MM.1S (cell line): ENCODE measurements at regions not wholly inside any gene's neighbourhood (a gene's known extent, or its start where the extent isn't known, plus 50 kb on each side); places are given as distances from the start of the nearest gene placed in this dataset.

Experiments used
- DNase-seq: peaks from one replicate; pipeline ENCODE4 v3.0.0-alpha.2; 2015
- H2AFZ ChIP-seq: fragments of 300-600 bp; sonication (generic); 2 replicates; pipeline ENCODE4 v1.6.0; 2016; ENCODE audit warnings: antibody characterized with exemption, low read length
- H3F3A ChIP-seq: fragments of 300-600 bp; sonication (generic); 2 replicates; pipeline ENCODE4 v1.6.1; 2016; ENCODE audit warnings: mild to moderate bottlenecking, antibody characterized with exemption, low read length, moderate library complexity, mixed read lengths; ENCODE audit not compliant: insufficient read depth
- H3K27ac ChIP-seq: fragments of 300-600 bp; sonication (generic); 2 replicates; pipeline ENCODE4 v1.5.1; 2016; ENCODE audit warnings: mild to moderate bottlenecking, low read length
- H3K27me3 ChIP-seq: fragments of 300-600 bp; sonication (generic); replicated peaks from 2 replicates; pipeline ENCODE4 v1.6.0; 2016; ENCODE audit warnings: low read length; ENCODE audit not compliant: insufficient read depth
- H3K36me3 ChIP-seq: fragments of 300-600 bp; sonication (generic); replicated peaks from 2 replicates; pipeline ENCODE4 v1.6.1; 2016; ENCODE audit warnings: mild to moderate bottlenecking, low read length, mixed read lengths; ENCODE audit not compliant: insufficient read depth
- H3K4me1 ChIP-seq: fragments of 300-600 bp; sonication (generic); 2 replicates; pipeline ENCODE4 v1.6.1; 2016; ENCODE audit warnings: low read length, mixed read lengths
- H3K4me2 ChIP-seq: fragments of 300-600 bp; sonication (generic); 2 replicates; pipeline ENCODE4 v1.6.0; 2016; ENCODE audit warnings: low read depth, low read length
- H3K4me3 ChIP-seq: fragments of 300-600 bp; sonication (generic); 2 replicates; pipeline ENCODE4 v1.5.1; 2016; ENCODE audit warnings: low read length, mixed read lengths
- H3K79me2 ChIP-seq: fragments of 300-600 bp; sonication (generic); 2 replicates; pipeline ENCODE4 v1.6.1; 2016; ENCODE audit warnings: mixed run types, low read length, mixed read lengths
- H3K9ac ChIP-seq: fragments of 300-600 bp; sonication (generic); 2 replicates; pipeline ENCODE4 v1.6.1; 2016; ENCODE audit warnings: low read length, mixed read lengths
- H3K9me2 ChIP-seq: fragments of 300-600 bp; sonication (generic); replicated peaks from 2 replicates; pipeline ENCODE4 v1.6.1; 2016; ENCODE audit warnings: mild to moderate bottlenecking, low read length, mixed read lengths; ENCODE audit not compliant: insufficient read depth
- H3K9me3 ChIP-seq: fragments of 300-600 bp; sonication (generic); replicated peaks from 2 replicates; pipeline ENCODE4 v1.6.1; 2016; ENCODE audit warnings: mild to moderate bottlenecking, low read length, mixed read lengths; ENCODE audit not compliant: insufficient read depth
- H4K20me1 ChIP-seq: fragments of 300-600 bp; sonication (generic); 2 replicates; pipeline ENCODE4 v1.6.1; 2016; ENCODE audit warnings: mild to moderate bottlenecking, low read length, moderate library complexity, mixed read lengths; ENCODE audit not compliant: insufficient read depth
- EZH2 ChIP-seq: fragments of 300-600 bp; sonication (generic); optimal IDR thresholded peaks from 2 replicates; pipeline ENCODE3; 2017; ENCODE audit warnings: low read depth, mild to moderate bottlenecking, antibody characterized with exemption, low read length, mixed read lengths
- EZH2phosphoT487 ChIP-seq: fragments of 300-600 bp; sonication (generic); IDR thresholded peaks from 2 replicates; pipeline ENCODE4 v1.6.1; 2018; ENCODE audit warnings: antibody characterized with exemption, low read length
- TF ChIP-seq, protein P1 (sequence below): fragments of 300-600 bp; sonication (generic); IDR thresholded peaks from 2 replicates; pipeline ENCODE4 v1.5.1; 2016; ENCODE audit warnings: antibody characterized with exemption, low read length, mixed read lengths

GRCh38 chr4:168019019-168019651, 73.2 kb upstream of the ANXA10 start:
- Histone ChIP-seq H3K9ac (no peak overlapping the region), H3K9me2 (no peaks in the 10 kb centered on the region), H3K79me2 (no peaks in the 10 kb centered on the region), H3K27ac (no peak overlapping the region), H3K4me3 (no peak overlapping the region), H3K36me3 (no peaks in the 10 kb centered on the region), H2AFZ (no peak overlapping the region), H3K27me3 (no peaks in the 10 kb centered on the region), H3F3A (no peaks in the 10 kb centered on the region), H3K4me2 (no peak overlapping the region), H3K9me3 (no peaks in the 10 kb centered on the region), H3K4me1 (no peaks in the 10 kb centered on the region), H4K20me1 (no peaks in the 10 kb centered on the region)
- no peak for DNase-seq
- TF ChIP-seq EZH2phosphoT487 (no peak), EZH2 (no peak)
- TF ChIP-seq, protein P1, sequence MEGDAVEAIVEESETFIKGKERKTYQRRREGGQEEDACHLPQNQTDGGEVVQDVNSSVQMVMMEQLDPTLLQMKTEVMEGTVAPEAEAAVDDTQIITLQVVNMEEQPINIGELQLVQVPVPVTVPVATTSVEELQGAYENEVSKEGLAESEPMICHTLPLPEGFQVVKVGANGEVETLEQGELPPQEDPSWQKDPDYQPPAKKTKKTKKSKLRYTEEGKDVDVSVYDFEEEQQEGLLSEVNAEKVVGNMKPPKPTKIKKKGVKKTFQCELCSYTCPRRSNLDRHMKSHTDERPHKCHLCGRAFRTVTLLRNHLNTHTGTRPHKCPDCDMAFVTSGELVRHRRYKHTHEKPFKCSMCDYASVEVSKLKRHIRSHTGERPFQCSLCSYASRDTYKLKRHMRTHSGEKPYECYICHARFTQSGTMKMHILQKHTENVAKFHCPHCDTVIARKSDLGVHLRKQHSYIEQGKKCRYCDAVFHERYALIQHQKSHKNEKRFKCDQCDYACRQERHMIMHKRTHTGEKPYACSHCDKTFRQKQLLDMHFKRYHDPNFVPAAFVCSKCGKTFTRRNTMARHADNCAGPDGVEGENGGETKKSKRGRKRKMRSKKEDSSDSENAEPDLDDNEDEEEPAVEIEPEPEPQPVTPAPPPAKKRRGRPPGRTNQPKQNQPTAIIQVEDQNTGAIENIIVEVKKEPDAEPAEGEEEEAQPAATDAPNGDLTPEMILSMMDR = no peak

DNA sequence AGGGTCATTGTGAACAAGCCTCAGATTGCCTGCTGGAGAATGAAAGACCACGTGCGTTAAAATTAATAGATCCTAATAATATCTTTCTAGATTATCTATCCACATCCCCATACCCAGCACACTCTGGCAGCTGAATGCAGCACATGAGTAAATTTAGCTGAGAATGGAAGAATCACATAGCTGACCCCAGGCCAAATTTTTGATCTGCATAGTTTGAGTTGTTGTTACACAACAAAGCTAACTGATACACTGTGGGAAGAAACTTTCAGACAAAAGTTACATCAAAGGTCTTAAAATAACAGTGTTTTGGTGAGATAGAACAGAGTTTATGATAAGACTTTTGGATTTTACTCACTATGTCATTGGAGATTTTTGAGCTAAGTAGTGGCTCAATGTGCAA, 72.4 kb upstream of the ANXA10 start:
- no peaks in the 10 kb centered on the region for H3F3A ChIP-seq
- H3K4me2 ChIP-seq = no peak overlapping the region
- no peaks in the 10 kb centered on the region for H3K4me1 ChIP-seq
- no peaks in the 10 kb centered on the region for H3K79me2 ChIP-seq
- H3K9me2 ChIP-seq = no peaks in the 10 kb centered on the region
- no peak overlapping the region for H3K9ac ChIP-seq
- H4K20me1 ChIP-seq = no peaks in the 10 kb centered on the region
- H3K27ac ChIP-seq = no peak overlapping the region
- no peaks in the 10 kb centered on the region for H3K9me3 ChIP-seq
- H3K36me3 ChIP-seq = no peaks in the 10 kb centered on the region
- no peaks in the 10 kb centered on the region for H3K27me3 ChIP-seq
- TF ChIP-seq, protein P1 = no peak
- TF ChIP-seq EZH2phosphoT487 = no peak
- H2AFZ ChIP-seq = no peak overlapping the region
- DNase-seq = no peak
- H3K4me3 ChIP-seq = no peak overlapping the region

GRCh38 chr4:168021666-168022065, 70.7 kb upstream of the ANXA10 start:
- no peaks in the 10 kb centered on the region for H3K9me2 ChIP-seq
- H3K9me3 ChIP-seq = no peaks in the 10 kb centered on the region
- no peak overlapping the region for H2AFZ ChIP-seq
- no peaks in the 10 kb centered on the region for H3K27me3 ChIP-seq
- H3K9ac ChIP-seq = no peak overlapping the region
- TF ChIP-seq EZH2 = no peak
- H3F3A ChIP-seq = no peaks in the 10 kb centered on the region
- H3K4me3 ChIP-seq = no peak overlapping the region
- H3K79me2 ChIP-seq = no peaks in the 10 kb centered on the region
- H3K4me1 ChIP-seq = no peaks in the 10 kb centered on the region
- no peaks in the 10 kb centered on the region for H3K36me3 ChIP-seq
- H3K27ac ChIP-seq = no peak overlapping the region
- H4K20me1 ChIP-seq = no peaks in the 10 kb centered on the region
- H3K4me2 ChIP-seq = no peak overlapping the region
- no peak for DNase-seq

DNA sequence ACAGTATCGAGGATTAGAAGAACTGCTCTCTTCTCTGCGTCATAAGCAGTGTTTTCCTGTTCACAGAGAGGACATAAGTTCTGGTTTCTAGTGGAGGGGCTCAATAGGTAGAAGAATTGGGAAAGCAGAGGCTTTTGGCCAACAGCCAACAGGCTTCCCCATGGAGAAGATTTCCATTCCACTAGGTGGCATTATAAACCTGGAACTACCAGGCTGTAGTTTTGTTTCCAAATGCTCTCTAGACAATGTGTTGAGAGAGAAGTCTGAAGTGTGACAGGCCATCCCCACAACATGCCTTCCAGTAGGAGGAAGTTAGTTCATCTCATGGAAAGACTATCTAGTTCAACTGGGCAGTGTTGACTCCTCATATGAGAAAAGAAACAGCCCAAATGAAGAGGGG, 63.8 kb upstream of the ANXA10 start:
- H3F3A ChIP-seq = no peaks in the 10 kb centered on the region
- TF ChIP-seq, protein P1 = no peak
- no peak overlapping the region for H3K4me3 ChIP-seq
- H3K79me2 ChIP-seq = no peaks in the 10 kb centered on the region
- no peak for DNase-seq
- H3K9me2 ChIP-seq = no peaks in the 10 kb centered on the region
- H3K4me2 ChIP-seq = no peak overlapping the region
- no peak overlapping the region for H3K9ac ChIP-seq
- H2AFZ ChIP-seq = no peak overlapping the region
- H3K4me1 ChIP-seq = no peaks in the 10 kb centered on the region
- no peaks in the 10 kb centered on the region for H3K36me3 ChIP-seq
- no peaks in the 10 kb centered on the region for H3K9me3 ChIP-seq
- H3K27me3 ChIP-seq = no peaks in the 10 kb centered on the region
- H4K20me1 ChIP-seq = no peaks in the 10 kb centered on the region
- no peak overlapping the region for H3K27ac ChIP-seq
